HepG2 (cell line): ENCODE measurements at regions not wholly inside any gene's neighbourhood (a gene's known extent, or its start where the extent isn't known, plus 50 kb on each side); places are given as distances from the start of the nearest gene placed in this dataset.

ENCODE experiments used
- ATF2 ChIP-seq: sonication (generic); formaldehyde crosslinking; IDR thresholded peaks from 2 replicates; pipeline ENCODE4 v1.4.0; 2020; ENCODE audit warnings: missing genetic modification reagents
- ELK4 ChIP-seq: sonication (generic); formaldehyde crosslinking; IDR thresholded peaks from 2 replicates; pipeline ENCODE4 v1.9.0; 2021; ENCODE audit warnings: missing genetic modification reagents, borderline replicate concordance
- GABPB1 ChIP-seq: IDR thresholded peaks from 2 replicates; pipeline ENCODE4 v1.6.1; 2016; ENCODE audit warnings: mild to moderate bottlenecking, missing genetic modification reagents, moderate library complexity, missing compliant biosample characterization
- KAT7 ChIP-seq: IDR thresholded peaks from 2 replicates; pipeline ENCODE4 v1.6.1; 2018; ENCODE audit warnings: borderline replicate concordance, missing compliant biosample characterization
- KLF13 ChIP-seq: sonication (generic); formaldehyde crosslinking; IDR thresholded peaks from 2 replicates; pipeline ENCODE4 v1.4.0; 2020; ENCODE audit warnings: mild to moderate bottlenecking, missing genetic modification reagents
- SNAPC2 ChIP-seq: sonication (generic); formaldehyde crosslinking; IDR thresholded peaks from 2 replicates; pipeline ENCODE4 v1.8.1; 2022; ENCODE audit warnings: mild to moderate bottlenecking, missing genetic modification reagents
- TBL1XR1 ChIP-seq: fragments of 150-350 bp; IDR thresholded peaks from 2 replicates; pipeline ENCODE4 v1.6.1; 2014; ENCODE audit warnings: borderline replicate concordance, low read length; ENCODE audit not compliant: partially characterized antibody
- ZFX ChIP-seq: sonication (generic); formaldehyde crosslinking; IDR thresholded peaks from 2 replicates; pipeline ENCODE4 v1.4.0; 2020; ENCODE audit warnings: mild to moderate bottlenecking, low read depth, missing genetic modification reagents, moderate library complexity
- ZNF574 ChIP-seq: sonication (generic); formaldehyde crosslinking; IDR thresholded peaks from 2 replicates; pipeline ENCODE4 v1.4.0; 2020; ENCODE audit warnings: missing genetic modification reagents

GRCh38 chr13:111519041-111519440, 198.6 kb downstream of the TEX29 start:
- TF ChIP-seq ZNF574 (CRISPR knock-in tag), result no peak
- TF ChIP-seq ELK4, result no peak
- no peak for TF ChIP-seq SNAPC2 (CRISPR knock-in tag)
- TF ChIP-seq GABPB1 (CRISPR knock-in tag), result no peak
- TF ChIP-seq KAT7 (CRISPR knock-in tag), result no peak
- TF ChIP-seq ATF2 (CRISPR knock-in tag), result no peak
- no peak for TF ChIP-seq ZFX
- TF ChIP-seq TBL1XR1, result no peak
- TF ChIP-seq KLF13, result no peak
